ENCODE measurements at regions not wholly inside any gene's neighbourhood (a gene's known extent, or its start where the extent isn't known, plus 50 kb on each side); places are given as distances from the start of the nearest gene placed in this dataset.

GRCh38 chr3:76724706-76725105 is 315.2 kb upstream of the ROBO2 start:
- DNase-seq = no peak

GRCh38 chr3:76726034-76726433 is 313.9 kb upstream of the ROBO2 start:
- DNase-seq = no peak

GRCh38 chr3:76728426-76728825 is 311.5 kb upstream of the ROBO2 start:
- no peak for DNase-seq

GRCh38 chr3:76731471-76731870 is 308.4 kb upstream of the ROBO2 start:
- DNase-seq = no peak

DNA sequence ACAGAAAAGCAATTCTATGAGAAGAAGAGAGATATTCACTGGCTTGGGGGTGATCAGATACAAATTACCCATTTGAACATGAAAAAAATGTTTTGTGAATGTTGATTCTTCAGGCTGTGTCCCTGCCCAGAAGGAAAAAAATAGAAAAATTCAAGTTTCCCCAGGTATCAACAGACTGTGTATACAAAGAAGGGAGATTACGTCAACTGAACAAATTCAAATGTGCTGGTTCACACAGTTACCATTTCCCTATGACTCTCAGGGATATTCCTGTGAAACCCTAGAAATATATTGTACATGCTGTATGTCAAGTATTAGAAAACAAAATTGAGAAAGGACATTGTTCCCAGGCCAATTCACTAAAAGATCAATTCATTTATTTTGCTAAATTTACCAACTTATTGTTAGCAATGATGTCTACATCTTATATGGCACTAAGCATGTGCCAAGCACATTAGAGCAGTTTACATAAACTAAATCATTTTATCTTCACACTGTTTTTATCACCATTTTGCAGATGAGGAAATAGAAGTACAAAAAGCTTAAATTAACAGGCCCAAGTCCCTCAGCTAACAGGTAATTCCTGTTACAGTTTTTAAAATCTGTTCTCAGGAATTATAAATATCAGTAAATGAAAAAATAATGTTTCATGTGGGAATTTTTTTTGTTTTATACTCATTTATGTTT is 306.7 kb upstream of the ROBO2 start:
- no peak for DNase-seq

DNA sequence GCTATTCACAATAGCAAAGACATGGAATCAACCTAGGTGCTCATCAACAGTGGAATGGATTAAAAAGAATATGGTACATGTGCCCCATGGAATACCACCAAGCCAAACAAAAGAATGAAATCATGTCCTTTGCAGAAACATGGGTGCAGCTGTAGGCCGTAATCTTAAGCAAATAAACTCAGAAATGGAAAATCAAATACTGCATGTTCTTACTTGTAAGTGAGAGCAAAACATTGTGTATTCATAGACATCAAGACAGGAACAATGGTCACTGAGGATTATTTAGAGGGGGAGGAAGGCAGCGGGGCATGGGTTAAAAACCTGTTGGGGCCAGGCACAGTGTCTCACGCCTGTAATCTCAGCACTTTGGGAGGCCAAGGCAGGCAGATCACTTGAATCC is 304.7 kb upstream of the ROBO2 start:
- no peak for DNase-seq

DNA sequence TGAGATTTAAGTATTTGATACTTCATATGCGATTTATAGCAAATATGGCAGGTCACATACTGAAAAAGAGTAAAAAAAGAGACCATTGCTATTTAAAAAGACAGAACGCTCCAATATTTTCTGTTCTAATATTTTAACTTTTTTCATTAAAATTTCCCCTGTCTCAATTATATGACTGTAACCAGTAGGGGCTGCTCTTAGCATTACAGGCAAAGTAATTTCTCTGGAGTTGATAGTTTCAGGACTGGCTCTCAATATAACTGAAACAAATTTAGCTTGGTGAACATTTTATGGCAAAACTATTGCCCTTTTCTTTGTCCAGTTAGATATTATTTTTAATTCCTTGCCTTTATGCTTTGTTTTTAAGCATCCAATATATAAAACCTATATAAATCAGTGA is 286.3 kb upstream of the ROBO2 start:
- DNase-seq = no peak

- DNase-seq = no peak
These were observed 285.7 kb upstream of the ROBO2 start for GRCh38 chr3:76754247-76754646.

DNA sequence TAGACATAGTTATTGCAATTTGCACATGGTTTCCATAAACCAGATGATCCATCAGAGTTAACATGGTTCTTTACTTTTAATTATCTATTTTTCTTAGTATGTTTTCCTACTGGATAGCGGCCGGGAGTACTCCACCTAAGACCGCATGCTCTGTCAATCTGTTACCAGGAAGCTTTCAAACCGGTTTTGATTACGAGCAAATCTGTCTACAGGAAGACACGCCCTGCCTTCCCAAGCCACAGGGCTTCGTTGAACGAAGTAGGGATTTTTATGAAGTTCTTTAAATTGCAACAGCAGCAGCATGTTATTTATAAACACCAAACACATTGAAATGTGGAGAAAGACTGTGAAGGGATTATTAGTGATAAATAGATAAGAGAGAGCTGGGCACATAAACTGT is 283.3 kb upstream of the ROBO2 start:
- DNase-seq = no peak

- DNase-seq = no peak
These were observed 279.6 kb upstream of the ROBO2 start for GRCh38 chr3:76760336-76760735.

DNA sequence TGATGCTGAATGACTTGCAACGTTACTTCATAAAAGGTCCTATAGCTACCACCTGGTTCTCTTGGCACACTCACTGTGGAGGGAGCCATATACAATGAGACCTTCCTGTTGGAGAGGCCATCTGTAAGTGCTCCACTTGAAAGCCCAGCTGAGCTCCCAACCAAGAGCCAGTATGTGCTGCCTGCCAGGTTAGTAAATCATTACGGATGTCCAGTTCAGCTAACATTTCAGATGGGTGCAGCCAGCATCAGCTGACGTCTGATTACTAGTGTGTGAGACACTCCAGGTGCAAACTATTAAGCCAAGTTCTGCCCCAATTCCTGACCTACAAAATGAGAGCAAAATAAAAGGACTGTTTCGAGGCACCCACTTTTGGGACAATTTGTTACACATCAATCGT is 274.4 kb upstream of the ROBO2 start:
- no peak for DNase-seq

- no peak for DNase-seq
These were observed 271.0 kb upstream of the ROBO2 start for GRCh38 chr3:76768912-76769311.

DNA sequence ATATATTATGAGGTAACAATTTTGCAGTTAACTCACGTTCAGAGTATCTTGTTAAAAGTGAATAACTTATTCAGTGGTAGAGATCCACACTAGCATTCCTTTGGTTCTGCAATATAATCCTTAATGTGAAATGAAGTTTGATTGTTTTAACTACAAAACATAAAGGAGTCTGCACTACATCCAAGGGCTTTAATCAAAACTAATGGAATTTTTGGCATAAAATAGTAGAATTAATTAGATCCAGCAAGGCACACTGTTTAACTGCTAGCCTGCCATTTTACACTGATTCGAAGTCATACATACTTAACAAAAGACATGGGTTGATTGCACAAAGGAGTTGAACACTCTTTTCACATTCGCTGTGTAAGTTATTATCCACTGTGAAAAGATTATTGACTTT is 263.0 kb upstream of the ROBO2 start:
- no peak for DNase-seq

GRCh38 chr3:76788206-76788605 is 251.7 kb upstream of the ROBO2 start:
- DNase-seq = no peak

GRCh38 chr3:76789237-76789636 is 250.7 kb upstream of the ROBO2 start:
- no peak for DNase-seq

DNA sequence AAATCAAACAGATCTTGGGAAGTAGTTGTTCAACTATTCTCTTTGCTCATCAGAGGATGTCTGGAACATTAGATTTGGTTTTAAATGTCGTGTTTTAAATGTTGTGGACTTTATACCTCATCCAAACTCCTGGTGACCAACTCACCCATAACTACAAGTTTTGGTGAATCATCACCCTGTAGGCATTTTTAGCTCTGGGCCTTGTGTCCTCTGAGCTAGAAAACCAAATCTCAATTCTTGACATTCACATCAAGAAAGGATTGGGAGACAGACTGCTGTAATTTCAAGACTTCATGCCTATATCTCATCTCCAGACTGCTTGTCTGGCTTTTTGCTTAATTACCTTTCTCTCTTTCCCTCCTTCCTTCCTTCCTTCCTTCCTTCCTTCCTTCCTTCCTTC is 228.5 kb upstream of the ROBO2 start:
- no peak for DNase-seq

DNA sequence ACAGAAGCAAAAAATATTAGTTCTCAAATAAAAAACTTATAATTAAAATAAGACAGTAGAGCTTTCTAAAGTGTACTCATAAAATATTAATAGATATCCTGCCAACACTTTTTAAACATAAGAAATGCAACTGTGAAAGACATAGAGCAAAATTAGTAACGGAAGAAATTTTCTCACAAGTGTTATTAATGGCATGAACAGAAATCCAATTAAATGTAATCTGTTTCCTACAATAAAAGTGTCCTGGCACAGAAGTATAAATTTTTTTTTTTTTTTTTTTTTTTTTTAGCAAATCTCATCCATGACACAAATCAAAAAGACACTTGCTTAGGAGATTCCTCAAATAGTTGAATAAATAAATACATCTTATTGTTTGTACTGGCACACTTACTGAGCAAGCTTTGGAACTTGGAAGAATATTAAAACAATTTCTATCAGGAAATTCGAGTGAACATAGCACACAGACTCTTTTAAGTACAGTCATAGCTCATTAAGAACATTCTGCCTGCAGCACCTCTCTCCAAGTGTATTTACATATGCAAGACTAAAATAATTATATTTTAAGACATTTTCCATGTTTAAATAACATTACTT is 227.2 kb upstream of the ROBO2 start:
- DNase-seq = no peak

- no peak for DNase-seq
These were observed 224.3 kb upstream of the ROBO2 start for GRCh38 chr3:76815561-76815960.

DNA sequence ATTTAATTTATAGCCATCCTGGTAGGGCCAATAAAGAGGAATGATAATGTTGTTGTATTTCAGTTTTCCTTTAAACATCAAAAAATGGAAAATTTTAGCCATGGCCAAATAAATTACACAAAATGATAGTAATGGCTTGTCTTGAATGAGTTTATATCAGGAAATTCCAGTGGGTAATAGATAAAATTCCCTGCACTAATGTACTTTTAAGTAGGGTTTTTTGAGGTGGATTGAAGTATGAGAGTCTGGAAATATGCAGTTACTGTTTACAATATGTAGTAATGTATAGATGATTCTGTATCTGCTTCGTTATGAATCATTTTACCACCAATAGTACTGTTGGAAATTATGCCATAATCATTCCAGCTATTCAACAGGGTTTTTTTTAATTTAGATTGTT is 219.4 kb upstream of the ROBO2 start:
- DNase-seq = no peak

DNA sequence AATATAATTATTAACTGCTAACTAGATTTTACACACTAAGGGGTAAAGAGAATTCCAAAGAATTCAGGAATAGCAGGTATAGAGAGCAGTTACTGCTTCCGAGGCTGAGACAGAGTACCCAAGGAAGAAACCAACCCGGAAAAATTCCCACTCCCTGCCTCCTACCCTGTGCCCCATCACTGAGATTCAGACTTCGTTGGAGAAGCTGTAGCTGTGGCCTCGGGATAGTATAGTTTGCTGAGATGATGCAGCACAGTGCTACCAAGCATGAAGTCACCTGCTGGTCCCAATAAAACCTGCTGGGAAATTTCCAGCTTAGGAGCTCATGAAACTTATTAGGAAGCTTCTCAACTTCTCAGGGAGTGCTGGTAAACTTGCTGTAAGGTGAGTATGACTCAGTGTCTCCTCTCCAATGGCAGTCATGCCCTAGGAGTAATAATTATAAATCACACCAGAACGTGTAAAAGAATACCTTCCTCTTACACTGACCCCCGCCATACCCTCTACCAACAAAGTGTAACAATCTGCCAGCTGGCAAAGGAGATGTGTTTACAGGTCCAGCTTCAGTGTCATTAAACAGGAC is 215.2 kb upstream of the ROBO2 start:
- DNase-seq = no peak

DNA sequence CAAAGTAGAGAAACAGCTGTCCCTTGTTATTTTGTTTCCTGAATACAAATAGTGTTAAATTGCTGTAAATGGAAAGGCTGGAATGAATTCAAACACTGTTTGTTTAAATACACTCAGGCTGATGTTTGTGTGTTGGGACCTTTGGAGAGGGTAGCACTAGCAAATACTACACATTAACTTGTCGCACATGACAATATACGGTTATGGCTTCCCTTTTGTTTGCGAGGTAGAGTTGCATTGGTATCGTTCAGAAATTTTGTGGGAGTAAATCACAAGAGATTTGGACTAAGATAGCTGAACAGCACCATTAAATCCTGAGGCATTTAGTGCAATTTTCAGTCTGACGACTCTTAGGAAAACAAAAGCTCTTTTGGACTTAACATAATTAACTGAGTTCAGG is 213.0 kb upstream of the ROBO2 start:
- no peak for DNase-seq

- no peak for DNase-seq
These were observed 212.1 kb upstream of the ROBO2 start for GRCh38 chr3:76827701-76828226.

GRCh38 chr3:76834657-76835056 is 205.2 kb upstream of the ROBO2 start:
- no peak for DNase-seq

GRCh38 chr3:76841747-76842146 is 198.2 kb upstream of the ROBO2 start:
- no peak for DNase-seq

DNA sequence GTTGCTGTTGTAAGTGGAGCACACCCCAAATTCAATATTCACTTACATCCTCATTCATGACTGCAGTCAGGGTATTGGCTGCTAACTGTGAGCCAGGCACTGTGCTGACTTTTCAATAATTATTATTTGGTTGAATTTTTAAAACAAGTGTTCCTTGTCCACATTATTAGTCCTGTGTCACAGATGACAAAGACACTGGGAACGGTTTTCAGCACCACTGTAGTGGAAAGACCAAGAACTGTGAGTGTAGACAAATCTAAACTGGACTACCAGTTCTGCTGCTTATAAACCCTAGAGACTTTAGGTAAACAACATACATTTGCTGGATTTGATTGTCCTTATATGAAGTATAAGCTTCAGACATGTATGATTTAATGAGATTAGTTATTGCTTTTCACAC is 197.7 kb upstream of the ROBO2 start:
- no peak for DNase-seq

Measured in activated CD4-positive, alpha-beta T cell treated with anti-CD3 and anti-CD28 coated beads, Interleukin-2, amount 50 U/mL, for 16 hours (primary cell).